OCI-LY3 (cell line): ENCODE measurements at regions not wholly inside any gene's neighbourhood (a gene's known extent, or its start where the extent isn't known, plus 50 kb on each side); places are given as distances from the start of the nearest gene placed in this dataset.

Experiments
- EZH2phosphoT487 ChIP-seq: fragments of 200-600 bp; shearing (Covaris generic); IDR thresholded peaks from 2 replicates; pipeline ENCODE4 v1.6.1; 2018; ENCODE audit warnings: antibody characterized with exemption, mixed run types, low read depth
- TF ChIP-seq, protein P1 (sequence below): fragments of 200-600, 300-600 bp; sonication (generic); IDR thresholded peaks from 2 replicates; pipeline ENCODE4 v1.5.1; 2014; ENCODE audit warnings: antibody characterized with exemption, low read length, low read depth

DNA sequence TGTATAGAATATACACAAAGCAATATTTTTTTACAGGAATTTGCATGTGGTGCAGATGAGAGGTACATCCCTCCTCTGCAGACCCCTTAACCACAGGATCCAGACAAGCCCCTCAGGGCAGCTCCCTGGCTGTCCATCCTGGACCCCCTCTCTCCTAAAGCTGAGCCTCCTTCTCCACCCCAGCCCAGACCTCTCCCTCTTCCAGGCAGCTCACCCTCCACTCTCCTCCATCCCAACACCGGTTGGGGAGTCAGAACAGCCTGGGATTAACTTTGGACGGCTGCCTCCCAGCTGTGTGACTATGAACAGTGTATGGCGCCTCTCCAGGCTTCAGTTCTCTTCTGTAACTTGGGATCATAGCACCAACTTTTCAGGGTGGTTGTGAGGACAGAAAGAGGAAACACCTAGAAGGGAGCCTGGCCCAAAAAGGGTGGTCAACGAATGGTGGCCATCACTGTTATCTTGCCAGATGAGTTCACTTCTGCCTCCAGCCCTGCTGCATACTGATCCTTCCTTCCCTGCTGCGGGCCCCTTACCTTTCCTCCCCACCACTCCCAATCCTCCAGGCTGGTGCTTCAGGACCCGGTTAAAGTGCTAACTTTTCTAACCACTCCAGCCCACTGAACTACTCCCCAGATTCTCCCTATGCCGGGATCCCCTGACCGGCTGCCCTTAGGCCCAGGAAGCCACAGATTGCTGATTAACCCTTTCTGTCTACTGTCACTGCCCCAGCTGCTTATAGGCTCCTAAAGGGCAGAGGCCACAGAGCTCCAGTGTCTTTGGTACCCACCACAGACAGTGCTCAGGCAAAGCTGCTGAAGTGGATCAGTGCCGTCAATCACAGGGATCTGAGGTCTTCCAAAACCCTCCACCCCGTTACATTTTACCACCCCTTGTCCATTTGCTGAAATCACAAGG, 55.9 kb downstream of the GPR6 start:
- TF ChIP-seq, protein P1, sequence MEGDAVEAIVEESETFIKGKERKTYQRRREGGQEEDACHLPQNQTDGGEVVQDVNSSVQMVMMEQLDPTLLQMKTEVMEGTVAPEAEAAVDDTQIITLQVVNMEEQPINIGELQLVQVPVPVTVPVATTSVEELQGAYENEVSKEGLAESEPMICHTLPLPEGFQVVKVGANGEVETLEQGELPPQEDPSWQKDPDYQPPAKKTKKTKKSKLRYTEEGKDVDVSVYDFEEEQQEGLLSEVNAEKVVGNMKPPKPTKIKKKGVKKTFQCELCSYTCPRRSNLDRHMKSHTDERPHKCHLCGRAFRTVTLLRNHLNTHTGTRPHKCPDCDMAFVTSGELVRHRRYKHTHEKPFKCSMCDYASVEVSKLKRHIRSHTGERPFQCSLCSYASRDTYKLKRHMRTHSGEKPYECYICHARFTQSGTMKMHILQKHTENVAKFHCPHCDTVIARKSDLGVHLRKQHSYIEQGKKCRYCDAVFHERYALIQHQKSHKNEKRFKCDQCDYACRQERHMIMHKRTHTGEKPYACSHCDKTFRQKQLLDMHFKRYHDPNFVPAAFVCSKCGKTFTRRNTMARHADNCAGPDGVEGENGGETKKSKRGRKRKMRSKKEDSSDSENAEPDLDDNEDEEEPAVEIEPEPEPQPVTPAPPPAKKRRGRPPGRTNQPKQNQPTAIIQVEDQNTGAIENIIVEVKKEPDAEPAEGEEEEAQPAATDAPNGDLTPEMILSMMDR: no peak
- TF ChIP-seq EZH2phosphoT487: no peak
